Daoy (cell line): ENCODE measurements at regions not wholly inside any gene's neighbourhood (a gene's known extent, or its start where the extent isn't known, plus 50 kb on each side); places are given as distances from the start of the nearest gene placed in this dataset.

ENCODE experiments used
- DNase-seq: peaks from one replicate; pipeline ENCODE4 v3.0.0-alpha.2; 2015; ENCODE audit warnings: low read depth

- DNase-seq, result peak; percentile 74
These were observed 73.9 kb downstream of the FOXD1 start for GRCh38 chr5:73374520-73375190.

- DNase-seq, result peak; percentile 46
These were observed 74.6 kb downstream of the FOXD1 start for GRCh38 chr5:73373814-73374510.

- DNase-seq, result peak; percentile 97
These were observed 77.7 kb downstream of the FOXD1 start for GRCh38 chr5:73370640-73371583.

DNA sequence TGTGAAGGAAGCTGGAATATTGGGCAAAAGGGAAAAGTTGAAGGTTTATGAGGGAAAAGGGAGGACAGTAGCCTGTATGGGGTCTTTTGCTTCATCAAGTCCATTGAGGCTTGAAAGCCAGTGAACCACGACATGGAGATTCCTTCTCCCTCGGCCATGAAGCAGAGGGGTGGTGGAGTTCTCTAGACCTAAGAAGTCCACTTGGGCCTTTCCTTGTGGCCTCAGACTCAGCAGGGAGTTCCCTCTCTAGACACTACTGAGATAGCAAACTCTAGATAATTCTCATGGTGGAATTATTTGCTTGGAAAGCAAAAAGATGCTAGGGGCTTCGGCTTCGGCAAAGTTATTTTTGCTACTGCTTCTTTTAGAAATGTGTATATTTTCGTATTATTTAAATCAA lies 78.5 kb downstream of the FOXD1 start:
- DNase-seq, result no peak

DNA sequence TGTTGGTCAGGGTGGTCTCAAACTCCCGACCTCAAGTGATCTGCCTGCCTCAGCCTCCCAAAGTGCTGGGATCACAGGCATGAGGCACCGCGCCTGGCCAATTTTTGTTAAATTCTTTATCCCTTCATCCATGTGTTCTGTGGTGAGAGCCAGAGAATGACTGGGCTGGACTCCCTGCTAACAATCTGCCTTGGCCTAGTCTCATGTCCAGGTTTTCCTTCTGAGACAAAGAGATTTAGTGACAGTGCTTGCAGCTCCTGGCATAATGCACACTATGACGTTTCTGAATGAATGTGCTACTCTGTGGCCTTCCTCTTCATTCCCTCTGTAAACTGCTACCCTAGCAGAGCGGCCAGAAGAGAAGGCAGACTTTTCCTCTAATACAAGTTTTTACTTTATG lies 79.3 kb downstream of the FOXD1 start:
- no peak for DNase-seq

DNA sequence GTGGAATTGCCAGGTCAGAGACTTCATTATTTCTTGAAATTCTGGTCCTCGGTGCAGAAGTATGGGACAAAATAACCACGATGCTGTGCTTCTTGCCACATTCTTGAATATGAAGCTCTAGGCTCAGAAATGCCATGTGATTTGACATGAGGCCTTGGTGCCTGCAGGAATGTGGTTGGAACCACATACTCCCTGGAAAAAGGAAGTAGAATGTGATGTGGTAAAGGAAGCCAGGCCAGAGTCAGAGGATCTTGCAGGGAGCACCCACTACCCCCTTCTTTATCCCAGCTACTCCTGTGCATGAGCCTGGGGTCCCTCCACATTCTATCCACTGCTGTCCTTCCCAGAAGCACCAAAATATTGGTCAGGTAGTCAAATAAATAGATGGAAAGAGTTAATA lies 80.9 kb downstream of the FOXD1 start:
- no peak for DNase-seq

DNA sequence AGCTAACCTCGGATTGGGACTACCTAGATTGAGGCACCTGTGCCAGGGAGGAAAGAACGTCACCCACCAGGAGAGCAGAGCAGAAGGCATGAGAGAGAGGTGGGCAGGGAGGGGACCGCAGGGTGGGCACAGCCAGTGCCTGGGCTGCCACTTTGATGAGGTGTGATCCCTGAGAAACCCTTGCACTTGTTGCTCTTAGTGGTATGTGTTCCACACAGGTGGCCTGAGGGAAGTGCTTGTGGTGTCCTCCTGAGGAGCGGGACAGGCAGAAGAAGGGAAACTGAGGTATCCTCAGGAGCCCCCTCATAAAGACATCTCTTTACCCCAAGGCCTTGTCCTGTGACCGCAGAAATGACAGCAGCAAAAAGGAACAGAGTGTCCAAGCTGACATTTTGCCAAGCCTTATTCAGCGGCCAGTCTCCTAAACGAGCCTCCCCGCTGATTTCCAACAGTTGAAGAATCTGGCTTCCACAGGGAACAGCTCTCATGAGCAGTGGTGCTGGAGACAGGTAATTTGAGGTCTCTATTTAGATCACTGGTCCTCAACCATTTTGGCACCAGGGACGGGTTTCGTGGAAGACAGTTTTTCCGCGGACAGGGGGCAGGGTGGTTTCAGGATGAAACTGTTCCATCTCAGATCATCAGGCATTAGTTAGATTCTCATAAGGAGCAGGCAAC lies 82.4 kb downstream of the FOXD1 start:
- DNase-seq, result no peak

- peak; percentile 70 for DNase-seq
These were observed 83.2 kb downstream of the FOXD1 start for GRCh38 chr5:73365301-73365853.

GRCh38 chr5:73363911-73364730 lies 84.5 kb downstream of the FOXD1 start:
- peak; percentile 52 for DNase-seq

GRCh38 chr5:73359395-73359794 lies 89.2 kb downstream of the FOXD1 start:
- no peak for DNase-seq

DNA sequence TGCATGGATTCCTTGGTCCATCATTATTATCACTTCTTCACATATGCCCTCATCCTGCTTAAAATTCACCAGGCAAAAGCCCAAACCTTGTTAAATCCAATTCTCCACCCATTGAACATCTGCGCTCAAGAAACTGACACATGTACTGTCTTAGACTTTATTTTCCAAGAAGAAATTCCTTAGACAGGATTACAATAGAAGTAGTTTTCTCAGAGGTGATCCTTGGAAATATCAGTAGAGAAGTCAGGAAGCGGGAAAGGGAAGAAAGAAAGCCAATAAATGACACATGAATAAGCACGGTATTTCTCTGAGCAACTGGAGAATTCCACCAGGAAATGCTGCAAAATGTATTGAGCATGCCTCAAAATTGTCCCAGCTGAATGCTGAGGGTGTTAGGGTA lies 90.2 kb downstream of the FOXD1 start:
- DNase-seq, result no peak

GRCh38 chr5:73357576-73357975 lies 91.0 kb downstream of the FOXD1 start:
- DNase-seq, result no peak

- DNase-seq, result no peak
These were observed 93.5 kb downstream of the FOXD1 start for GRCh38 chr5:73355108-73355507.

DNA sequence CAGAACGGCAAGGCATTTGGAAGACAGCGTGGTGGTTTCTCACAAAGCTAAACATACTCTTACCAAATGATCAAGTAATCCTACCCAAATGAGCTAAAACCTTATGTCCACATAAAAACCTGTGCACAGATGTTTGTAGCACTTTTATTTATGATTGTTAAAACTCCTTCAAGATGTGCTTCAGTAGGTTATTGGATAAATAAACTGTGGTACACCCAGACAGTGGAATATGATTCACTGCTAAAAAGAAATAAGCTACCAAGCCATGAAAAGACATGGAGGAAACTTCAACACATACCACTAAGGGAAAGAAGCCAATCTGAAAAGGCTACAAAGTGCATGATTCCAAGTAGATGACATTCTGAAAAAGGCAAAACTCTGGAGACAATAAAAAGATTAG lies 94.2 kb downstream of the FOXD1 start:
- no peak for DNase-seq

GRCh38 chr5:73352649-73353230 lies 95.8 kb downstream of the FOXD1 start:
- no peak for DNase-seq

GRCh38 chr5:73352243-73352642 lies 96.3 kb downstream of the FOXD1 start:
- DNase-seq, result no peak

DNA sequence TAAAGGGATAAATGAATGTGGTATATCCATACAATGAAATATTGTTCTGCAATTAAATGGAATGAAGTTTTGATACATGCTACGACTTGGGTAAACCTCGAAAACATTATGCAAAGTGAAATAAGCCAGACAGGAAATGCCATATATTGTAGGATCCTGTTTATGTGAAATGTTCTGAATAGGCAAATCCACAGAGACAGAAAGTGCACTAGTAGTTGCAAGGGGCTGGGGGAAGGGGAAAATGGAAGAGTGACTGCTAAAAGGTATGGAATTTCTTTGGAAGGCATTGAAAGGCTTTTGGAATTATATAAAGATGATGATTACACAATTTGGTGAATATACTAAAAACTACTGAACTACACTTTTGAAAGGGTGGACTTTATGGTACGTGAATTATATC lies 97.0 kb downstream of the FOXD1 start:
- DNase-seq, result no peak

DNA sequence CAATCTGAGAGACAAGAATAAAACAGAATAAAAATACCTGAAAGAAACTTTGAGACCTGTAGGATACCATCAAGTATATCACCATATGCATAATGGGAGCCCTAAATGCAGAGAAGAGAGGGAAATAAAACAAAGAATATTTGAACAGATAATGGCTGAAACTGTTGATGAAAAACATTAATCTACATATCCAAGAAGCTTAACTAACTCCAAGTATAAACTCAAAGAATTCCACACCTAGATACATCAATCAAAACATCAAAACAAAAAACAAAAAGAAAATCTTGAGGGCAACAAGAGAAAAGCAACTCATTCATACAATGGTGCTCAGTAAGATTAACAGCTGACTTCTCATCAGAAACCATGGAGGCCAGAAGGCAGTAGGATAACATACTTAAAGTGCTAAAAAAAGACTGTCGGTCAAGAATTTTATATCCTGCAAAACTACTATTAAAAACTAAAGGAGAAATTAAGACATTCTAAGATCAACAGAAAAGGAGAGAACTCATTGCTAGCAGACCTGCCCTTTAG lies 101.6 kb downstream of the FOXD1 start:
- no peak for DNase-seq

DNA sequence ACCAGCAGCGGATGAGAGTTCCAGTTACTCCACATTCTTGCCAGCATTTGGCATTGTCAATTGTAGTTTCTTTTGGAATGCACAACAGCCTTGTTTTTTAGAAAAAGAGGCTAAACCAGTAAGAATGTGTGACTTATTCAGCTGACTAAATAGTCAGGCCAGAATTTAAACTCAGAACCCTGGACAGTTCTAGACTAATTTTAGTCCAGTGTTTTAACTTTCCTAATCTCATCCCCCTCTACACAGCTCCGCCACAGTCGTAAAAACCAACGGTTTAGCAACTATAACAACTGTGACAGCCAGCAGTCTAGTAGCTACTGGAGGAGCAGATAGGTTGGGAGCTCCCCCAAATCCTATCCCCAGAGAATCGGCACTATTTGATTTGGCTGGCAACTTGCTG lies 103.7 kb downstream of the FOXD1 start:
- DNase-seq, result no peak

DNA sequence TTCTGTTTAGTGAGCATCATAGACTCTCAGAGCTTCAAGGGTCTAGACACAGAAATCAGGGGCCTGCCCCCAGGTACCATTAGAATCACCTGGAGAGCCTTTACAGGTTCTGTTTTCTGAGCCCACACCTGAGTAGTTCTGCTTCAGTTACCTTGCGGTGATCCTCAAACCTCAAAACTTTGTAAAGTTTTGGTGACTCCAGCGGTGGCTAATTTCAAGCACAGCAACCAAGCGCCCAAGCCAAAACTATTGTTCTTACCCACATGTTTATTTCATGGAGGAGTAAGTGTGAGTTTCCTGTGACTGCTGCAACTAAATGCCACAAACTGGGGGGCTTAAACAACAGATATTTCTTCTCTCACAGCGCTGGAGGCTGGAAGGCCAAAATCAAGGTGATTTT lies 108.9 kb downstream of the FOXD1 start:
- no peak for DNase-seq
